ENCODE measurements at regions not wholly inside any gene's neighbourhood (a gene's known extent, or its start where the extent isn't known, plus 50 kb on each side); places are given as distances from the start of the nearest gene placed in this dataset.
"Not testable (repeated sequence)": the region's sequence is repeated elsewhere in the genome, so short reads cannot be mapped to it uniquely, and the experiment has no call there.

- Mint-ChIP-seq H3K36me3 (no peaks in the 10 kb centered on the region), H3K4me3 (no peak overlapping the region), H3K27me3 (ENCODE audit: low read depth in 3 of 3) (peaks cover 0 to 2% (median 0%) of the 10 kb centered on the region in 3 donors), H3K9me3 (peaks cover 2 to 9% (median 4%) of the 10 kb centered on the region in 7 donors), H3K4me1 (no peaks in the 10 kb centered on the region), H3K27ac (no peak overlapping the region)
- Histone ChIP-seq H3K27ac (ENCODE audit: low read depth in 1 of 2, low read length in 2 of 2) (no peak overlapping the region), H3K9me3 (replicated peaks in 1 of 2; ENCODE audit: control insufficient read depth in 1 of 2, insufficient read depth in 1 of 2, low read length in 2 of 2) (no peaks in the 10 kb centered on the region), H4K20me1 (ENCODE audit: insufficient read depth, low read length) (no peaks in the 10 kb centered on the region), H2AFZ (ENCODE audit: insufficient read depth, low read depth, low read length, poor library complexity, severe bottlenecking) (no peak overlapping the region), H3K79me2 (ENCODE audit: insufficient read depth, low read length) (no peaks in the 10 kb centered on the region), H3K9ac (ENCODE audit: insufficient read depth, low read length, poor library complexity, severe bottlenecking) (no peak overlapping the region), H3K4me1 (ENCODE audit: control insufficient read depth in 1 of 2, insufficient read depth in 2 of 2, low read length in 2 of 2) (no peaks in the 10 kb centered on the region), H3K4me2 (replicated peaks; ENCODE audit: extremely low read depth, low read length, poor library complexity, severe bottlenecking) (no peak overlapping the region), H3K36me3 (replicated peaks in 1 of 2; ENCODE audit: control insufficient read depth in 1 of 2, insufficient read depth in 2 of 2, low read length in 2 of 2) (no peaks in the 10 kb centered on the region), H3K27me3 (ENCODE audit: control insufficient read depth in 2 of 2, insufficient read depth in 2 of 2, low read length in 2 of 2) (no peaks in the 10 kb centered on the region), H3K4me3 (replicated peaks in 1 of 3; ENCODE audit: low read depth in 2 of 3, low read length in 3 of 3) (no peak overlapping the region)
- no peak for TF ChIP-seq CTCF (IDR thresholded peaks at IDR 0.05)
- intact Hi-C loops (cut with micrococcal nuclease), result no loop called here
- WGBS (ENCODE audit: insufficient coverage), result no CpG with 5 or more reads among the region's 3 CpGs
- no peak for DNase-seq
These were observed 919.9 kb downstream of the SLITRK1 start for GRCh38 chr13:82962397-82962796.

- Histone ChIP-seq H3K4me1 (ENCODE audit: control insufficient read depth in 1 of 2, insufficient read depth in 2 of 2, low read length in 2 of 2) (no peaks in the 10 kb centered on the region), H3K36me3 (replicated peaks in 1 of 2; ENCODE audit: control insufficient read depth in 1 of 2, insufficient read depth in 2 of 2, low read length in 2 of 2) (no peaks in the 10 kb centered on the region), H2AFZ (ENCODE audit: insufficient read depth, low read depth, low read length, poor library complexity, severe bottlenecking) (no peak overlapping the region), H3K9me3 (replicated peaks in 1 of 2; ENCODE audit: control insufficient read depth in 1 of 2, insufficient read depth in 1 of 2, low read length in 2 of 2) (no peaks in the 10 kb centered on the region), H4K20me1 (ENCODE audit: insufficient read depth, low read length) (no peaks in the 10 kb centered on the region), H3K79me2 (ENCODE audit: insufficient read depth, low read length) (no peaks in the 10 kb centered on the region), H3K27me3 (ENCODE audit: control insufficient read depth in 2 of 2, insufficient read depth in 2 of 2, low read length in 2 of 2) (no peaks in the 10 kb centered on the region), H3K27ac (ENCODE audit: low read depth in 1 of 2, low read length in 2 of 2) (no peak overlapping the region), H3K4me2 (replicated peaks; ENCODE audit: extremely low read depth, low read length, poor library complexity, severe bottlenecking) (no peak overlapping the region), H3K9ac (ENCODE audit: insufficient read depth, low read length, poor library complexity, severe bottlenecking) (no peak overlapping the region), H3K4me3 (replicated peaks in 1 of 3; ENCODE audit: low read depth in 2 of 3, low read length in 3 of 3) (no peak overlapping the region)
- Mint-ChIP-seq H3K4me1 (no peaks in the 10 kb centered on the region), H3K27me3 (ENCODE audit: low read depth in 3 of 3) (peaks cover 0 to 2% (median 0%) of the 10 kb centered on the region in 3 donors), H3K4me3 (no peak overlapping the region), H3K27ac (no peak overlapping the region), H3K9me3 (peaks cover 2 to 9% (median 6%) of the 10 kb centered on the region in 7 donors), H3K36me3 (no peaks in the 10 kb centered on the region)
- WGBS (ENCODE audit: insufficient coverage), result no CpG with 5 or more reads among the region's 1 CpG
- intact Hi-C loops (cut with micrococcal nuclease), result no loop called here
- DNase-seq, result no peak
- no peak for TF ChIP-seq CTCF (IDR thresholded peaks at IDR 0.05)
These were observed 920.5 kb downstream of the SLITRK1 start for GRCh38 chr13:82961757-82962156.

DNA sequence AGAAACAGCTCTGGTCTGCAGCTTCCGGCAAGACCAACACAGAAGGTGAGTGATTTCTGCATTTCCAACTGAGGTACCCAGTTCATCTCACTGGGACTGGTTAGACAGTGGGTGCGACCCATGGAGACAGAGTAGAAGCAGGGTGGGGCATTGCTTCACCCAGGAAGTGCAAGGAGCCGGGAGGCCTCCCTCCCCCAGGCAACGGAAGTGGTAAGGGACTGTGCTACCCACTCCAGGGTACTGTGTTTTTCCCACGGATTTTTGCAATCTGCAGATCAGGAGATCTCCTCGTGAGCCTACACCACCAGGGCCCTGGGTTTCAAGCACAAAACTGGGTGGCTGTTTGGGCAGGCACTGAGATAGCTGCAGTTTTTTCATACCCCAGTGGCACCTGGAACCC, 929.9 kb downstream of the SLITRK1 start:
- H3K27me3 ChIP-seq (ENCODE audit: control insufficient read depth in 2 of 2, insufficient read depth in 2 of 2, low read length in 2 of 2), result not testable (repeated sequence)

More for the DNA sequence above, 929.9 kb downstream of the SLITRK1 start:
- WGBS (ENCODE audit: insufficient coverage), result 98% methylated on average over 5 of the region's 6 CpGs
- H3K4me3 ChIP-seq (replicated peaks in 1 of 3; ENCODE audit: low read depth in 2 of 3, low read length in 3 of 3); H2AFZ ChIP-seq (ENCODE audit: insufficient read depth, low read depth, low read length, poor library complexity, severe bottlenecking); DNase-seq; H3K36me3 ChIP-seq (replicated peaks in 1 of 2; ENCODE audit: control insufficient read depth in 1 of 2, insufficient read depth in 2 of 2, low read length in 2 of 2); H3K4me3 Mint-ChIP-seq; H3K4me1 ChIP-seq (ENCODE audit: control insufficient read depth in 1 of 2, insufficient read depth in 2 of 2, low read length in 2 of 2); H4K20me1 ChIP-seq (ENCODE audit: insufficient read depth, low read length); H3K4me1 Mint-ChIP-seq; H3K4me2 ChIP-seq (replicated peaks; ENCODE audit: extremely low read depth, low read length, poor library complexity, severe bottlenecking); H3K36me3 Mint-ChIP-seq; H3K27ac Mint-ChIP-seq; H3K79me2 ChIP-seq (ENCODE audit: insufficient read depth, low read length); intact Hi-C loops (cut with micrococcal nuclease); H3K9ac ChIP-seq (ENCODE audit: insufficient read depth, low read length, poor library complexity, severe bottlenecking); H3K27ac ChIP-seq (ENCODE audit: low read depth in 1 of 2, low read length in 2 of 2); H3K27me3 Mint-ChIP-seq (ENCODE audit: low read depth in 3 of 3): not testable (repeated sequence)
- H3K9me3 ChIP-seq (replicated peaks in 1 of 2; ENCODE audit: control insufficient read depth in 1 of 2, insufficient read depth in 1 of 2, low read length in 2 of 2), result peaks cover 11 to 12% of the 10 kb centered on the region in 2 donors
- peaks cover 5 to 19% (median 16%) of the 10 kb centered on the region in 7 donors for H3K9me3 Mint-ChIP-seq

Data from CD14-positive monocyte (primary cell).